PFSK-1 (cell line): ENCODE measurements at regions not wholly inside any gene's neighbourhood (a gene's known extent, or its start where the extent isn't known, plus 50 kb on each side); places are given as distances from the start of the nearest gene placed in this dataset.

Experiments used
- FOXP2 ChIP-seq: optimal IDR thresholded peaks from 2 replicates; pipeline ENCODE3; 2011; ENCODE audit warnings: borderline replicate concordance, control low read depth, inconsistent platforms; ENCODE audit not compliant: insufficient read depth; ENCODE audit errors: extremely low read length, extremely low read depth
- POLR2AphosphoS5 ChIP-seq: IDR thresholded peaks from 2 replicates; pipeline ENCODE4 v1.6.1; 2012; ENCODE audit warnings: low read depth, mild to moderate bottlenecking, control low read depth, low read length, moderate library complexity
- REST ChIP-seq, 2 experiments: IDR thresholded peaks; 2 replicates each; pipeline versions ENCODE4 v1.6.1 to v1.8.0; 2011 to 2012; ENCODE audit warnings: low read depth in 2 of 2, low read length in 2 of 2, control low read depth in 1 of 2, inconsistent platforms in 1 of 2, mild to moderate bottlenecking in 1 of 2, moderate library complexity in 1 of 2; ENCODE audit not compliant: insufficient read depth in 1 of 2
- SIN3A ChIP-seq: IDR thresholded peaks from 2 replicates; pipeline ENCODE4 v1.6.1; 2012; ENCODE audit warnings: mild to moderate bottlenecking, low read length, moderate library complexity, borderline replicate concordance; ENCODE audit not compliant: insufficient read depth
- TAF1 ChIP-seq: IDR thresholded peaks from 2 replicates; pipeline ENCODE4 v1.6.1; 2012; ENCODE audit warnings: low read length, control low read depth, borderline replicate concordance; ENCODE audit not compliant: insufficient read depth

GRCh38 chr5:125720348-125720685 is 702.9 kb upstream of the GRAMD2B start:
- TF ChIP-seq POLR2AphosphoS5 (no peak), TAF1 (no peak), REST (IDR thresholded peaks at IDR 0.05; ENCODE audit: insufficient read depth in 1 of 2, low read depth in 2 of 2, low read length in 2 of 2) (no peak), SIN3A (no peak), FOXP2 (no peak)
